Neuronal stem cell (in vitro differentiated cells): ENCODE measurements at regions not wholly inside any gene's neighbourhood (a gene's known extent, or its start where the extent isn't known, plus 50 kb on each side); places are given as distances from the start of the nearest gene placed in this dataset.

Source experiments
- DNase-seq: peaks from one replicate; pipeline ENCODE4 v3.0.0-alpha.2; 2013; ENCODE audit warnings: low spot score
- H2AFZ ChIP-seq: one replicate; pipeline ENCODE4 v1.6.1; 2013; ENCODE audit warnings: mild to moderate bottlenecking, low read length, inconsistent platforms
- H2AK5ac ChIP-seq: 2 replicates; pipeline ENCODE4 v1.6.1; 2013; ENCODE audit warnings: low read depth, mild to moderate bottlenecking, inconsistent platforms, low read length, moderate library complexity, mixed read lengths
- H2BK120ac ChIP-seq: 2 replicates; pipeline ENCODE4 v1.6.1; 2013; ENCODE audit warnings: low read depth, mild to moderate bottlenecking, inconsistent platforms, low read length, moderate library complexity, mixed read lengths
- H2BK12ac ChIP-seq: one replicate; pipeline ENCODE4 v1.6.1; 2013; ENCODE audit warnings: low read length, inconsistent platforms
- H2BK15ac ChIP-seq: 2 replicates; pipeline ENCODE4 v1.6.1; 2013; ENCODE audit warnings: mild to moderate bottlenecking, low read length, inconsistent platforms, mixed read lengths
- H2BK5ac ChIP-seq: one replicate; pipeline ENCODE4 v1.6.1; 2013; ENCODE audit warnings: inconsistent platforms, mild to moderate bottlenecking, low read length, moderate library complexity
- H3K14ac ChIP-seq: one replicate; pipeline ENCODE4 v1.6.1; 2013; ENCODE audit warnings: low read length, inconsistent platforms
- H3K18ac ChIP-seq: 2 replicates; pipeline ENCODE4 v1.6.1; 2013; ENCODE audit warnings: low read length, inconsistent platforms
- H3K23ac ChIP-seq: 2 replicates; pipeline ENCODE4 v1.6.1; 2013; ENCODE audit warnings: low read depth, mild to moderate bottlenecking, mixed read lengths, low read length, inconsistent platforms; ENCODE audit not compliant: poor library complexity
- H3K27ac ChIP-seq: replicated peaks from 3 replicates; pipeline ENCODE4 v1.5.1; 2013; ENCODE audit warnings: low read length, inconsistent platforms
- H3K27me3 ChIP-seq, 3 experiments: 2 replicates each; pipeline ENCODE4 v1.6.1; 2013; ENCODE audit warnings: low read length in 3 of 3, mild to moderate bottlenecking in 2 of 3, inconsistent platforms in 1 of 3, low read depth in 1 of 3, mixed read lengths in 1 of 3, moderate library complexity in 1 of 3; ENCODE audit not compliant: control insufficient read depth in 3 of 3, insufficient read depth in 3 of 3
- H3K36me3 ChIP-seq, 2 donors: replicated peaks in 1 of 2; 2 replicates each; pipeline ENCODE4 v1.6.1; 2013; ENCODE audit warnings: low read length in 2 of 2; ENCODE audit not compliant: control insufficient read depth in 2 of 2, insufficient read depth in 2 of 2
- H3K4ac ChIP-seq: 2 replicates; pipeline ENCODE4 v1.6.1; 2013; ENCODE audit warnings: inconsistent platforms, mild to moderate bottlenecking, low read length, moderate library complexity
- H3K4me1 ChIP-seq, 2 donors: 1 replicate in 1 of 2; 2 replicates in 1 of 2; pipeline ENCODE4 v1.6.1; 2013; ENCODE audit warnings: low read length in 2 of 2, low read depth in 1 of 2; ENCODE audit not compliant: control insufficient read depth in 2 of 2, insufficient read depth in 1 of 2
- H3K4me2 ChIP-seq: one replicate; pipeline ENCODE4 v1.6.1; 2013; ENCODE audit warnings: mild to moderate bottlenecking, low read length, inconsistent platforms; ENCODE audit not compliant: insufficient read depth, poor library complexity, severe bottlenecking
- H3K4me3 ChIP-seq, 2 donors: 2 replicates each; pipeline ENCODE4 v1.5.1; 2013; ENCODE audit warnings: low read length in 2 of 2, mild to moderate bottlenecking in 2 of 2, inconsistent platforms in 1 of 2, moderate library complexity in 1 of 2
- H3K79me1 ChIP-seq: one replicate; pipeline ENCODE4 v1.6.1; 2013; ENCODE audit warnings: low read depth, mild to moderate bottlenecking, inconsistent platforms, low read length, moderate library complexity
- H3K9ac ChIP-seq: one replicate; pipeline ENCODE4 v1.6.1; 2013; ENCODE audit warnings: mild to moderate bottlenecking, low read depth, low read length, inconsistent platforms; ENCODE audit not compliant: poor library complexity
- H3K9me3 ChIP-seq, 2 donors: replicated peaks in 1 of 2; 2 replicates each; pipeline versions ENCODE3 to v1.6.1; 2013; ENCODE audit warnings: low read length in 2 of 2, mild to moderate bottlenecking in 2 of 2, inconsistent platforms in 1 of 2, low read depth in 1 of 2, mixed read lengths in 1 of 2, moderate library complexity in 1 of 2; ENCODE audit not compliant: control insufficient read depth in 2 of 2, insufficient read depth in 1 of 2
- H4K8ac ChIP-seq: one replicate; pipeline ENCODE4 v1.6.1; 2013; ENCODE audit warnings: low read depth, mild to moderate bottlenecking, inconsistent platforms, low read length, moderate library complexity
- H4K91ac ChIP-seq: one replicate; pipeline ENCODE4 v1.6.1; 2013; ENCODE audit warnings: low read length, low read depth, mild to moderate bottlenecking, inconsistent platforms; ENCODE audit not compliant: poor library complexity
- WGBS, 2 donors: extraction: QIAGEN DNeasy Blood & Tissue Kit; methylation state at CpG; one replicate each; pipeline ENCODE4 v1.1.7; 2013; ENCODE audit warnings: missing lambda C conversion rate in 2 of 2, mixed read lengths in 1 of 2; ENCODE audit not compliant: insufficient read length in 2 of 2, insufficient replicate concordance in 1 of 2; ENCODE audit errors: extremely low coverage in 2 of 2; 5-methylcytosine and 5-hydroxymethylcytosine counted together

DNA sequence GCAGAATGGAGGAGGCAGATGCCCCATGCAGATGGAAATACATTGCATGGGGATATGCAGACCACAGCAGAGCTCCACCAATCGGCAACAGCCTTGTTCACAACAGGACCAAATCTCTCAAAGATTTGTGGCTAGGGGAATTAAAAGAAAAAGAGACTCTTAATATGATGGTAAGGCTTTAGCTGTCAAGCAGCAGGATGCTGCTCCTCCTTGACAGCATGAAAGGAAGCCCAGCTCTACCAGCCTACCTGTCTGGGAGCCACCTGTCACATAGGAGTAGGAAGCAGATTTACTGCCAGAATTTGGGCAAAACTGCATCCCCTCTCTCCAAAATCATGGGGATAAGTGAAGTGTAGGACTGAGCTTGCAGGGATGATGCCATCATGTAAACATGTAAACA is 769.6 kb upstream of the ARPP21 start:
- Histone ChIP-seq H2BK12ac (no peak overlapping the region), H2AFZ (no peak overlapping the region), H3K27me3 (no peaks in the 10 kb centered on the region), H3K18ac (no peak overlapping the region), H3K79me1 (no peaks in the 10 kb centered on the region), H4K8ac (no peak overlapping the region), H3K9ac (no peak overlapping the region), H4K91ac (no peak overlapping the region), H2BK5ac (no peak overlapping the region), H3K4me1 (no peaks in the 10 kb centered on the region), H3K4ac (no peak overlapping the region), H3K4me3 (no peak overlapping the region), H3K23ac (no peak overlapping the region), H2BK15ac (no peak overlapping the region), H2BK120ac (no peak overlapping the region), H3K4me2 (no peak overlapping the region), H2AK5ac (no peak overlapping the region), H3K27ac (no peak overlapping the region), H3K14ac (no peak overlapping the region), H3K36me3 (no peaks in the 10 kb centered on the region), H3K9me3 (no peaks in the 10 kb centered on the region)
- DNase-seq = no peak
- WGBS, 2 donors = no CpG with 5 or more reads among the region's 1 CpG

DNA sequence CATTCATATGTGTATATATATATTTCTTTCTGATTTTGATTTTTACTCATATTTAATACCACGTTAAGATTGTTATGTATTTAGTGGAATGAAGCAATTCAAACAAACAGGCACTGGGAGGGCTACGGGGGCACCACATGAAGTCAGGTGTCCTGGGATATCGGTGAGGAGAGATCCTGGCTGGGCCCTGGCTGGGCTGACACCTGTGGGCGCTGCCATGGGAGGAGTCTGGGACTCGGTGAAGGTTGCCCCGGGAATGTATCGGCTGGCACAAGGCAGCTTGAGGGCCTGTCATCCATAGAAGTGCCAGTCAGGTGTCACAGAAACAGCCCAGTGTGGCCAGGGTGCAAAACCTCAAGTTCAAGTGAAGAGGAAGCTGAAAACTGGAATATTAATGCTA is 766.9 kb upstream of the ARPP21 start:
- Histone ChIP-seq H3K27ac (no peak overlapping the region), H3K4ac (no peak overlapping the region), H3K4me3 (no peak overlapping the region), H3K79me1 (no peaks in the 10 kb centered on the region), H3K14ac (no peak overlapping the region), H2BK12ac (no peak overlapping the region), H2AK5ac (no peak overlapping the region), H3K27me3 (no peaks in the 10 kb centered on the region), H3K23ac (no peak overlapping the region), H3K18ac (no peak overlapping the region), H4K8ac (no peak overlapping the region), H3K9me3 (no peaks in the 10 kb centered on the region), H2BK5ac (no peak overlapping the region), H3K36me3 (no peaks in the 10 kb centered on the region), H4K91ac (no peak overlapping the region), H3K9ac (no peak overlapping the region), H3K4me1 (no peaks in the 10 kb centered on the region), H2AFZ (no peak overlapping the region), H3K4me2 (no peak overlapping the region), H2BK15ac (no peak overlapping the region), H2BK120ac (no peak overlapping the region)
- DNase-seq = no peak
- WGBS, 2 donors = no CpG with 5 or more reads among the region's 7 CpGs

DNA sequence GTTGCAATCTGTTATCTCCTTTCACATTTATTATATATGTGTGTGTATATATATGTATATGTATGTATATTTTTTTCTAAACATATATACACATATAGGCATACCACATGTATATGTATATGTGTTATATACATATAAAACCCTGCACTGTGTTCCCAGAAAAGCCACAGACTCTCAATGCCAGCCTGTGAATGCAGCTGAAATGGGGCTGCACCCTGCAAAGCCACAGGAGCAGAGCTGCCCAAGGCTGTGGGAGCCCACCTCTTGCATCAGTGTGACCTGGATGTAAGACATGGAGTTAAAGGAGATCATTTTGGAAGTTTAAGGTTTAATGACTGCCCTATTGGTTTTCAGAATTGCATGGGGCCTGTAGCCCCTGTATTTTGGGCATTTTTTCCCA is 762.3 kb upstream of the ARPP21 start:
- H3K4me2 ChIP-seq = no peak overlapping the region
- H3K23ac ChIP-seq = no peak overlapping the region
- no peaks in the 10 kb centered on the region for H3K27me3 ChIP-seq
- no peak overlapping the region for H2BK120ac ChIP-seq
- no peak overlapping the region for H3K4ac ChIP-seq
- H2BK5ac ChIP-seq = no peak overlapping the region
- no peak overlapping the region for H3K18ac ChIP-seq
- no peak for DNase-seq
- no peak overlapping the region for H3K9ac ChIP-seq
- no peak overlapping the region for H3K4me3 ChIP-seq
- H4K8ac ChIP-seq = no peak overlapping the region
- no peak overlapping the region for H4K91ac ChIP-seq
- H3K9me3 ChIP-seq = no peaks in the 10 kb centered on the region
- H3K4me1 ChIP-seq = no peaks in the 10 kb centered on the region
- H3K14ac ChIP-seq = no peak overlapping the region
- no peak overlapping the region for H2BK12ac ChIP-seq
- no peak overlapping the region for H2AK5ac ChIP-seq
- no peaks in the 10 kb centered on the region for H3K36me3 ChIP-seq
- no peaks in the 10 kb centered on the region for H3K79me1 ChIP-seq
- H3K27ac ChIP-seq = no peak overlapping the region
- no peak overlapping the region for H2BK15ac ChIP-seq
- H2AFZ ChIP-seq = no peak overlapping the region

DNA sequence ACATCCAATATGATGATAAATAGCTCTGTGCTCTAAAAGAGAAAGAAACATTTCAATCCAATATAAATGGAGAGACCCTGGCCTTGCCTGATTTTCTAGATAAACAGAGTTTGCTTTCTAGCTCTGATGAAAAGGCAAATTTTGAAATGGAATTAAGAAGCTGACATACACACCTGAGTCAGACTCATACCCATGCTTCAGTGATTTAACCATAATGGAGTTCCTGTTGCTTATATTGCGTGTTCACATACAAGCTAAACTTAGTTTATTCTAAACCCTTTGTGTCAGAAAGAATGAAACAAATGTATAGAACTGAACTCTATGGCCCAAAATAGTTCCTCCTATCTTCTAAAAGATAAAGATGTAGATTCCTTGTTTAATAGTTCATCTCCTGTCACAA is 760.8 kb upstream of the ARPP21 start:
- Histone ChIP-seq H4K91ac (no peak overlapping the region), H3K79me1 (no peaks in the 10 kb centered on the region), H3K36me3 (no peaks in the 10 kb centered on the region), H2AK5ac (no peak overlapping the region), H2BK5ac (no peak overlapping the region), H3K4ac (no peak overlapping the region), H3K27ac (no peak overlapping the region), H3K23ac (no peak overlapping the region), H3K27me3 (no peaks in the 10 kb centered on the region), H3K4me2 (no peak overlapping the region), H3K9me3 (no peaks in the 10 kb centered on the region), H3K4me3 (no peak overlapping the region), H3K9ac (no peak overlapping the region), H2BK120ac (no peak overlapping the region), H3K14ac (no peak overlapping the region), H2AFZ (no peak overlapping the region), H2BK12ac (no peak overlapping the region), H4K8ac (no peak overlapping the region), H3K4me1 (no peaks in the 10 kb centered on the region), H3K18ac (no peak overlapping the region), H2BK15ac (no peak overlapping the region)
- WGBS, 2 donors = no CpG with 5 or more reads among the region's 1 CpG
- no peak for DNase-seq
